ENCODE measurements at regions not wholly inside any gene's neighbourhood (a gene's known extent, or its start where the extent isn't known, plus 50 kb on each side); places are given as distances from the start of the nearest gene placed in this dataset.

GRCh38 chr1:34640654-34641401, 114.0 kb upstream of the GJB5 start:
- Histone ChIP-seq H3K27me3 (replicated peaks; ENCODE audit: control insufficient read depth, insufficient read depth, low read length) (no peaks in the 10 kb centered on the region), H3K9me3 (no peaks in the 10 kb centered on the region), H3K4me3 (ENCODE audit: low read depth, low read length) (no peak overlapping the region), H3K36me3 (ENCODE audit: control insufficient read depth, insufficient read depth, low read length) (no peaks in the 10 kb centered on the region), H3K4me1 (no peaks in the 10 kb centered on the region)
- no peak for DNase-seq
- peaks cover 13% of the 10 kb centered on the region for H3K27me3 Mint-ChIP-seq (ENCODE audit: insufficient read depth, unreplicated experiment)
- POLR2A ChIA-PET: no interaction called here
- no peaks in the 10 kb centered on the region for H3K9me3 Mint-ChIP-seq (ENCODE audit: unreplicated experiment)
- CTCF ChIA-PET: interaction anchor here (0.6 kb wide), 1 partner anchor 21 kb away, joined by 6 read pairs; no protein-coding TSS in a partner anchor
- no peak overlapping the region for H3K4me3 Mint-ChIP-seq (ENCODE audit: unreplicated experiment)
- no TSS peak for BruUV-seq (replicated peaks)
- intact Hi-C loops (cut with micrococcal nuclease; ENCODE audit: unreplicated experiment): no loop called here
- H3K36me3 Mint-ChIP-seq (ENCODE audit: insufficient read depth, unreplicated experiment): no peaks in the 10 kb centered on the region
- H3K4me1 Mint-ChIP-seq (ENCODE audit: low read depth, unreplicated experiment): no peaks in the 10 kb centered on the region
- no peak for TF ChIP-seq CTCF (IDR thresholded peaks at IDR 0.05; ENCODE audit: insufficient read depth in 1 of 2, low read depth in 1 of 2, low read length in 1 of 2, severe bottlenecking in 1 of 2, unreplicated experiment in 1 of 2)
- H3K27ac Mint-ChIP-seq (ENCODE audit: unreplicated experiment): no peak overlapping the region

- BruUV-seq (replicated peaks): no TSS peak
- H3K27ac Mint-ChIP-seq (ENCODE audit: unreplicated experiment): no peak overlapping the region
- CTCF ChIA-PET: no interaction called here
- POLR2A ChIA-PET: no interaction called here
- intact Hi-C loops (cut with micrococcal nuclease; ENCODE audit: unreplicated experiment): no loop called here
- TF ChIP-seq CTCF (IDR thresholded peaks at IDR 0.05; ENCODE audit: insufficient read depth in 1 of 2, low read depth in 1 of 2, low read length in 1 of 2, severe bottlenecking in 1 of 2, unreplicated experiment in 1 of 2): no peak
- DNase-seq: no peak
- Histone ChIP-seq H3K4me3 (ENCODE audit: low read depth, low read length) (no peak overlapping the region), H3K36me3 (ENCODE audit: control insufficient read depth, insufficient read depth, low read length) (no peaks in the 10 kb centered on the region), H3K4me1 (no peaks in the 10 kb centered on the region), H3K9me3 (no peaks in the 10 kb centered on the region), H3K27me3 (replicated peaks; ENCODE audit: control insufficient read depth, insufficient read depth, low read length) (no peaks in the 10 kb centered on the region)
- peaks cover 10% of the 10 kb centered on the region for H3K27me3 Mint-ChIP-seq (ENCODE audit: insufficient read depth, unreplicated experiment)
- H3K4me3 Mint-ChIP-seq (ENCODE audit: unreplicated experiment): no peak overlapping the region
- H3K4me1 Mint-ChIP-seq (ENCODE audit: low read depth, unreplicated experiment): no peaks in the 10 kb centered on the region
- no peaks in the 10 kb centered on the region for H3K9me3 Mint-ChIP-seq (ENCODE audit: unreplicated experiment)
- no peaks in the 10 kb centered on the region for H3K36me3 Mint-ChIP-seq (ENCODE audit: insufficient read depth, unreplicated experiment)
Observed at GRCh38 chr1:34642679-34643078, 112.2 kb upstream of the GJB5 start.

GRCh38 chr1:34645109-34645688, 109.6 kb upstream of the GJB5 start:
- intact Hi-C loops (cut with micrococcal nuclease; ENCODE audit: unreplicated experiment): loop anchor here (5.0 kb wide), 1 partner anchor 97 kb away; no protein-coding TSS in a partner anchor
- BruUV-seq (replicated peaks): no TSS peak
- ChIA-PET CTCF (no interaction called here), POLR2A (no interaction called here)
- H3K27me3 ChIP-seq (replicated peaks; ENCODE audit: control insufficient read depth, insufficient read depth, low read length): no peaks in the 10 kb centered on the region
- no peaks in the 10 kb centered on the region for H3K4me1 ChIP-seq
- Mint-ChIP-seq H3K36me3 (ENCODE audit: insufficient read depth, unreplicated experiment) (no peaks in the 10 kb centered on the region), H3K9me3 (ENCODE audit: unreplicated experiment) (no peaks in the 10 kb centered on the region), H3K4me1 (ENCODE audit: low read depth, unreplicated experiment) (no peaks in the 10 kb centered on the region), H3K27ac (ENCODE audit: unreplicated experiment) (no peak overlapping the region), H3K4me3 (ENCODE audit: unreplicated experiment) (no peak overlapping the region), H3K27me3 (ENCODE audit: insufficient read depth, unreplicated experiment) (peaks cover 14% of the 10 kb centered on the region)
- no peaks in the 10 kb centered on the region for H3K36me3 ChIP-seq (ENCODE audit: control insufficient read depth, insufficient read depth, low read length)
- H3K9me3 ChIP-seq: no peaks in the 10 kb centered on the region
- no peak for TF ChIP-seq CTCF (IDR thresholded peaks at IDR 0.05; ENCODE audit: insufficient read depth in 1 of 2, low read depth in 1 of 2, low read length in 1 of 2, severe bottlenecking in 1 of 2, unreplicated experiment in 1 of 2)
- no peak overlapping the region for H3K4me3 ChIP-seq (ENCODE audit: low read depth, low read length)
- no peak for DNase-seq
